Panc1 (cell line): ENCODE measurements at regions not wholly inside any gene's neighbourhood (a gene's known extent, or its start where the extent isn't known, plus 50 kb on each side); places are given as distances from the start of the nearest gene placed in this dataset.

Source experiments
- CTCF ChIP-seq: fragments of 450-650 bp; IDR thresholded peaks from 2 replicates; pipeline ENCODE4 v1.5.1; 2017; ENCODE audit warnings: mild to moderate bottlenecking
- POLR2AphosphoS5 ChIP-seq: IDR thresholded peaks from 2 replicates; pipeline ENCODE4 v1.6.1; 2012; ENCODE audit warnings: mild to moderate bottlenecking, low read depth, low read length, moderate library complexity
- SIN3A ChIP-seq: IDR thresholded peaks from 2 replicates; pipeline ENCODE4 v1.6.1; 2012; ENCODE audit warnings: low read depth, mild to moderate bottlenecking, low read length, moderate library complexity, borderline replicate concordance; ENCODE audit not compliant: insufficient read depth
- TCF7L2 ChIP-seq: IDR thresholded peaks from 2 replicates; pipeline ENCODE4 v1.6.1; 2011; ENCODE audit warnings: mild to moderate bottlenecking, low read depth, low read length, inconsistent platforms
- TF ChIP-seq, protein P1 (sequence below), 2 experiments: IDR thresholded peaks; 2 replicates each; pipeline ENCODE4 v1.6.1; 2011 to 2012; ENCODE audit warnings: low read depth in 2 of 2, control low read depth in 1 of 2, low read length in 1 of 2, mild to moderate bottlenecking in 1 of 2, moderate library complexity in 1 of 2; ENCODE audit not compliant: insufficient read depth in 1 of 2

- TF ChIP-seq CTCF (no peak), SIN3A (no peak), TCF7L2 (no peak), POLR2AphosphoS5 (no peak)
- TF ChIP-seq, protein P1, sequence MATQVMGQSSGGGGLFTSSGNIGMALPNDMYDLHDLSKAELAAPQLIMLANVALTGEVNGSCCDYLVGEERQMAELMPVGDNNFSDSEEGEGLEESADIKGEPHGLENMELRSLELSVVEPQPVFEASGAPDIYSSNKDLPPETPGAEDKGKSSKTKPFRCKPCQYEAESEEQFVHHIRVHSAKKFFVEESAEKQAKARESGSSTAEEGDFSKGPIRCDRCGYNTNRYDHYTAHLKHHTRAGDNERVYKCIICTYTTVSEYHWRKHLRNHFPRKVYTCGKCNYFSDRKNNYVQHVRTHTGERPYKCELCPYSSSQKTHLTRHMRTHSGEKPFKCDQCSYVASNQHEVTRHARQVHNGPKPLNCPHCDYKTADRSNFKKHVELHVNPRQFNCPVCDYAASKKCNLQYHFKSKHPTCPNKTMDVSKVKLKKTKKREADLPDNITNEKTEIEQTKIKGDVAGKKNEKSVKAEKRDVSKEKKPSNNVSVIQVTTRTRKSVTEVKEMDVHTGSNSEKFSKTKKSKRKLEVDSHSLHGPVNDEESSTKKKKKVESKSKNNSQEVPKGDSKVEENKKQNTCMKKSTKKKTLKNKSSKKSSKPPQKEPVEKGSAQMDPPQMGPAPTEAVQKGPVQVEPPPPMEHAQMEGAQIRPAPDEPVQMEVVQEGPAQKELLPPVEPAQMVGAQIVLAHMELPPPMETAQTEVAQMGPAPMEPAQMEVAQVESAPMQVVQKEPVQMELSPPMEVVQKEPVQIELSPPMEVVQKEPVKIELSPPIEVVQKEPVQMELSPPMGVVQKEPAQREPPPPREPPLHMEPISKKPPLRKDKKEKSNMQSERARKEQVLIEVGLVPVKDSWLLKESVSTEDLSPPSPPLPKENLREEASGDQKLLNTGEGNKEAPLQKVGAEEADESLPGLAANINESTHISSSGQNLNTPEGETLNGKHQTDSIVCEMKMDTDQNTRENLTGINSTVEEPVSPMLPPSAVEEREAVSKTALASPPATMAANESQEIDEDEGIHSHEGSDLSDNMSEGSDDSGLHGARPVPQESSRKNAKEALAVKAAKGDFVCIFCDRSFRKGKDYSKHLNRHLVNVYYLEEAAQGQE (IDR thresholded peaks at IDR 0.05; ENCODE audit: insufficient read depth in 1 of 2, low read depth in 2 of 2, low read length in 1 of 2): no peak
Observed at GRCh38 chr15:93239591-93239990, 150.6 kb upstream of the RGMA start.
